Medulla oblongata (tissue), 1 donor: ENCODE measurements at regions not wholly inside any gene's neighbourhood (a gene's known extent, or its start where the extent isn't known, plus 50 kb on each side); places are given as distances from the start of the nearest gene placed in this dataset.

ENCODE experiments used
- DNase-seq: peaks from one replicate; pipeline ENCODE4 v3.0.0-alpha.2; 2015; ENCODE audit errors: extremely low spot score

- no peak for DNase-seq
Observed at GRCh38 chr20:41670631-41671030, 52.5 kb upstream of the CHD6 start.

DNA sequence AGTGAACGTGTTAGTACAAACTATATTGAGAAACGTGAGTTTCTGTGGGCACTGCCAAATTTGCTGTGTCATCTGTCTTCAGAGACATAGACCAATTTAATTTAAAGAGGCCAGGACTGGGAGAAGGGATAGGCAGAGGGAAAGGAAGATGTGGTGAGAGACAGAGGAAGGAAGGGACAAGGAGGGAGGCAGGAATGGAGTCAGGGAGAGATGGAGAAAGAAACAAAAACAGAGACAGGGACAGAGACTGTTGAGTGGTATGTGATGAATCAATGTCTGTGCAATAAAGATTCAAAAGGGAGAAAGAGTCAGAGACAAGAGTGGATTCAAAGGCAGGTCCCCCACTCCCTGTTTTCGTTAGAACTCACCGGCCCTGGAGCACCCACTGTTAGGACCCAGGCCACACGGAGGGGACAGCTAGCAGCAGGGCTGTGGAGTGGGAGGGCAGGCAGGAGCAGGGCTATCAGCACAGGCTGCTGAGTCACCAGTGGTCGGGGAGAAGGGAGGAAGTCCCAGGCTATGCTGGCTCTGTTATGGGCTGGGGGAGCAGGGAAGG, 51.6 kb upstream of the CHD6 start:
- DNase-seq = no peak

- no peak for DNase-seq
Observed at GRCh38 chr20:41668057-41668749, 50.0 kb upstream of the CHD6 start.
